ENCODE measurements at regions not wholly inside any gene's neighbourhood (a gene's known extent, or its start where the extent isn't known, plus 50 kb on each side); places are given as distances from the start of the nearest gene placed in this dataset.

DNA sequence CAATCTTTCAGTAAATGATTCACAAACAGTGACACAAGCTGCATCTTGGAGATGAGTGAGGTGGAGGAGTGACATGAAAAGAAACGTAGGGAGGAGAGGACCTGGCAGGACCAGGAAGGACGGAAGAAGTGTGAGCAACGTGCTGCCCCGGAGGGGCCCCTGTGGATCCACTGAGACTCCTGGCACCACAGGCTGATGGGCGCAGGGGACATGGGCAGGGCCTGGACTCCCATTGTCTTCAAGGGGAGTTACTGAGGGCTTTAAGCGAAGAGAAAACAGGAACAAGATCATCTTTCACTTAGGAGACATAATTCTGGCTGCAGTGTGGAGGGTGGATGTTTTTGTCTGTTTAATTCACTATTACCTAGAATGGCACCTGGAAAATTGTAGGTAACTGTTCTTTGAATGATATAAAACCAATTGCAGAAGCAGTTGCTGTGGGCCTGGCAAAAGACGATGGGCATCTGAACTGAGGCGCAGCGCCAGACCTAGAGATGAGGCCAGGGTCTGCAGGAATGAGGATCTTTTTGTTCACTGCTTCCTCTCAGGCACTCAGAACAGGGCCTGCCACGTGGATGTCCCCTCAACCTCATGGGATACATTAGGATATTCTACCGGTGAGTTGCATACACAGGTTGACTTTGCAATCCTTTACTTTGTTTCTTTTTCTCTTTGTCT is 156.4 kb downstream of the TMEM18 start:
- TF ChIP-seq, protein P1, sequence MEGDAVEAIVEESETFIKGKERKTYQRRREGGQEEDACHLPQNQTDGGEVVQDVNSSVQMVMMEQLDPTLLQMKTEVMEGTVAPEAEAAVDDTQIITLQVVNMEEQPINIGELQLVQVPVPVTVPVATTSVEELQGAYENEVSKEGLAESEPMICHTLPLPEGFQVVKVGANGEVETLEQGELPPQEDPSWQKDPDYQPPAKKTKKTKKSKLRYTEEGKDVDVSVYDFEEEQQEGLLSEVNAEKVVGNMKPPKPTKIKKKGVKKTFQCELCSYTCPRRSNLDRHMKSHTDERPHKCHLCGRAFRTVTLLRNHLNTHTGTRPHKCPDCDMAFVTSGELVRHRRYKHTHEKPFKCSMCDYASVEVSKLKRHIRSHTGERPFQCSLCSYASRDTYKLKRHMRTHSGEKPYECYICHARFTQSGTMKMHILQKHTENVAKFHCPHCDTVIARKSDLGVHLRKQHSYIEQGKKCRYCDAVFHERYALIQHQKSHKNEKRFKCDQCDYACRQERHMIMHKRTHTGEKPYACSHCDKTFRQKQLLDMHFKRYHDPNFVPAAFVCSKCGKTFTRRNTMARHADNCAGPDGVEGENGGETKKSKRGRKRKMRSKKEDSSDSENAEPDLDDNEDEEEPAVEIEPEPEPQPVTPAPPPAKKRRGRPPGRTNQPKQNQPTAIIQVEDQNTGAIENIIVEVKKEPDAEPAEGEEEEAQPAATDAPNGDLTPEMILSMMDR (IDR thresholded peaks at IDR 0.05; ENCODE audit: borderline replicate concordance, extremely low read depth, low read length, poor library complexity, severe bottlenecking), result no peak
- TF ChIP-seq EZH2 (IDR thresholded peaks at IDR 0.05; ENCODE audit: borderline replicate concordance, low read depth, low read length, severe bottlenecking), result no peak
